Osteoblast (primary cell): ENCODE measurements at regions not wholly inside any gene's neighbourhood (a gene's known extent, or its start where the extent isn't known, plus 50 kb on each side); places are given as distances from the start of the nearest gene placed in this dataset.

Experiments used
- DNase-seq: peaks from one replicate; pipeline ENCODE4 v3.0.0; 2011; ENCODE audit warnings: low spot score, mixed read lengths; ENCODE audit not compliant: insufficient read length; ENCODE audit errors: missing footprints
- H2AFZ ChIP-seq: 2 replicates; pipeline ENCODE4 v1.6.0; 2011; ENCODE audit warnings: mild to moderate bottlenecking, low read length
- H3K27ac ChIP-seq: 2 replicates; pipeline ENCODE4 v1.5.1; 2011; ENCODE audit warnings: mild to moderate bottlenecking, low read depth, low read length, moderate library complexity
- H3K27me3 ChIP-seq: 2 replicates; pipeline ENCODE4 v1.6.0; 2012; ENCODE audit warnings: mild to moderate bottlenecking, control low read depth, inconsistent platforms, low read length, moderate library complexity; ENCODE audit not compliant: insufficient read depth
- H3K36me3 ChIP-seq: 2 replicates; pipeline ENCODE4 v1.5.1; 2011; ENCODE audit warnings: mild to moderate bottlenecking, low read length, control low read depth, moderate library complexity; ENCODE audit not compliant: insufficient read depth
- H3K4me1 ChIP-seq: 2 replicates; pipeline ENCODE4 v1.5.1; 2011; ENCODE audit warnings: mild to moderate bottlenecking, low read length, control low read depth, moderate library complexity; ENCODE audit not compliant: insufficient read depth
- H3K4me2 ChIP-seq: 2 replicates; pipeline ENCODE4 v1.6.0; 2011; ENCODE audit warnings: mild to moderate bottlenecking, low read length; ENCODE audit not compliant: insufficient read depth
- H3K4me3 ChIP-seq: fragments of 200-600 bp; sonication (generic); 3 replicates; pipeline ENCODE4 v1.5.1; 2012; ENCODE audit warnings: mild to moderate bottlenecking, low read length, inconsistent platforms; ENCODE audit not compliant: insufficient read depth
- H3K79me2 ChIP-seq: 2 replicates; pipeline ENCODE4 v1.6.0; 2012; ENCODE audit warnings: mild to moderate bottlenecking, low read length, control low read depth, inconsistent platforms; ENCODE audit not compliant: insufficient read depth
- H3K9me3 ChIP-seq: 2 replicates; pipeline ENCODE4 v1.5.1; 2011; ENCODE audit warnings: low read depth, low read length, control low read depth
- H4K20me1 ChIP-seq: 2 replicates; pipeline ENCODE4 v1.6.0; 2012; ENCODE audit warnings: mild to moderate bottlenecking, low read length, control low read depth; ENCODE audit not compliant: insufficient read depth
- TF ChIP-seq, protein P1 (sequence below): IDR thresholded peaks from 2 replicates; pipeline ENCODE4 v1.5.1; 2011; ENCODE audit warnings: mild to moderate bottlenecking, low read depth, low read length, moderate library complexity; ENCODE audit errors: extremely low read depth

DNA sequence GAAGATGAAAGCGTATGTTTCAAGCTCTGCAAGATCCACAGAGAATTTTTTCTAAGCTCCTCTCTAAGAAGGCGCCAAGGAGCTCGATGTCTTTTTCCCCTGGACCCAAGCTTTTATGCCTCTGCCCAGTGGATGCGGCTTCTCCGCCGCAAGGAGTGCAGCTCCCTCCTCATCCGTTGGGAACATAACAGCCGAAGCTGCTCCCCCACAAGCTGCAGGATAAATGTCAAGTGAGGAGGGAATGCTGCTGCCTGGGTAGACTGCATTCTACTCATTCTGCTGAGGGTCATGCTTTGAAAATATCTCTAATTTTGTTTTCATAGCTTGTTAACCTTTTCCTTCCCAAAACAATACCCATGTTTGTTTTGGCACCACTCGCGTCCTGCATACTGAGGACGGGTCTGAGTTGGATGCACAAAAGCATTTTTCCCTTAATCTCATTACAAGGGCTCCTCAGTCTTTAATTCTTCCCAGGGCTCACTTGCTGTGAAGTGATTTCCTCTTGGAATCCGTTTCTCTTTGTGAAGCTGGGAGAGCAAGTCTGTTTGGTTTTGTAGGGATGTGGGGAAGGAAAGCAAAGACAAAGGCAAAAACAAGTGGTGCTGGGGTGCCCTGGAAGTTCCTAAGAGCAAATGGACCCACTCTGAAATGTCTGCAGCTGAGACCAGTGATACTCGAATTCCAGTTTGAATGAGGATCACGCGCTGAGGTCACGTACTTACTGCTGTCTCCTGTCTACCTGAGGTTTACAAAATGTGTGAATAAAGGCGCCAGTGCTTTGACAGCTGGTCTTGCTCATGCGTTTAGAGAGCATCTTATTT, 134.0 kb upstream of the IRF2BP2 start:
- Histone ChIP-seq H4K20me1 (no peaks in the 10 kb centered on the region), H3K79me2 (no peaks in the 10 kb centered on the region), H3K9me3 (no peaks in the 10 kb centered on the region), H3K27me3 (no peaks in the 10 kb centered on the region), H3K4me1 (peaks cover 21% of the 10 kb centered on the region), H3K4me3 (peak overlapping the region; percentile 56), H2AFZ (peak overlapping the region; percentile 91), H3K27ac (peak overlapping the region; percentile 29), H3K4me2 (peak overlapping the region; percentile 77), H3K36me3 (no peaks in the 10 kb centered on the region)
- TF ChIP-seq, protein P1, sequence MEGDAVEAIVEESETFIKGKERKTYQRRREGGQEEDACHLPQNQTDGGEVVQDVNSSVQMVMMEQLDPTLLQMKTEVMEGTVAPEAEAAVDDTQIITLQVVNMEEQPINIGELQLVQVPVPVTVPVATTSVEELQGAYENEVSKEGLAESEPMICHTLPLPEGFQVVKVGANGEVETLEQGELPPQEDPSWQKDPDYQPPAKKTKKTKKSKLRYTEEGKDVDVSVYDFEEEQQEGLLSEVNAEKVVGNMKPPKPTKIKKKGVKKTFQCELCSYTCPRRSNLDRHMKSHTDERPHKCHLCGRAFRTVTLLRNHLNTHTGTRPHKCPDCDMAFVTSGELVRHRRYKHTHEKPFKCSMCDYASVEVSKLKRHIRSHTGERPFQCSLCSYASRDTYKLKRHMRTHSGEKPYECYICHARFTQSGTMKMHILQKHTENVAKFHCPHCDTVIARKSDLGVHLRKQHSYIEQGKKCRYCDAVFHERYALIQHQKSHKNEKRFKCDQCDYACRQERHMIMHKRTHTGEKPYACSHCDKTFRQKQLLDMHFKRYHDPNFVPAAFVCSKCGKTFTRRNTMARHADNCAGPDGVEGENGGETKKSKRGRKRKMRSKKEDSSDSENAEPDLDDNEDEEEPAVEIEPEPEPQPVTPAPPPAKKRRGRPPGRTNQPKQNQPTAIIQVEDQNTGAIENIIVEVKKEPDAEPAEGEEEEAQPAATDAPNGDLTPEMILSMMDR, result no peak
- DNase-seq, result peak; percentile 88

DNA sequence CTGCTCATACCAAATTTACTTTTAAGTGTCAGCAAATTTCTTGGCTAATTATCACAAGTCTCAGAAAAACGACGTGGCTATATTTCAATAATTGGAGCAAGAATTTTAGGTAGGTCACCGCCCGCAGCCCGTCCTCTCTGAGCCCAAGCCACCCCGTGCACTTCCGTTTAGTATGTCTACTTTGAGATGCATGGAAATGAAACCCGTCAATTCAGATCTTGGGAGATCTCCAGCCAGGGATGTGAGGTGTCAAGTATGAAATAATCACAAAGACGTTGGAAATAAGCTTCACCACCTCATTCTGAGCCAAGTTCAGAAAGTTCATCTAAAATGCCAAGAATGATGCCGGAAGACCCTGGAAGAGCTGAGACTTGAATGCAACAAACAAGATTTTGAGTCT, 132.6 kb upstream of the IRF2BP2 start:
- Histone ChIP-seq H3K27ac (no peak overlapping the region), H3K4me3 (no peak overlapping the region), H3K79me2 (no peaks in the 10 kb centered on the region), H3K9me3 (no peaks in the 10 kb centered on the region), H3K4me2 (no peak overlapping the region), H3K27me3 (no peaks in the 10 kb centered on the region), H2AFZ (no peak overlapping the region), H3K36me3 (no peaks in the 10 kb centered on the region), H4K20me1 (no peaks in the 10 kb centered on the region), H3K4me1 (peaks cover 21% of the 10 kb centered on the region)
- DNase-seq, result no peak
- TF ChIP-seq, protein P1, result no peak

DNA sequence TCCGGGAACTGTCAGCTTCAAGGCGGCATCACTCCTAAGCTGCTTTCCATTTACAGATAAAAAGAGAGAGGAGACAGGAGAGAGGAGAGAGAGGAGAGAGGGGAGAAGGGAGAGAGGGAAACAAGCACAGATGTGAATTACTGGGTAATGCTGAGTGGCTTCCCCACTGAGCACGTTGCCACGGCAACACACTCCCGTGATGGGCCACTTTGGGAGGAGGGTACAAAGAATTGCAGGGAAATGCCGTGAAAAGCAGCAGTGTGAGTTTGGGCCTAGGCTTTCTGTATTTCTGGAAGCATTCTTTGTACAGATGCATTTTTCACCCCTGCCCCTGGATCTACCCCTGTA, 128.0 kb upstream of the IRF2BP2 start:
- Histone ChIP-seq H3K27me3 (no peaks in the 10 kb centered on the region), H2AFZ (no peak overlapping the region), H3K9me3 (no peaks in the 10 kb centered on the region), H3K4me1 (no peaks in the 10 kb centered on the region), H3K79me2 (no peaks in the 10 kb centered on the region), H4K20me1 (no peaks in the 10 kb centered on the region), H3K36me3 (no peaks in the 10 kb centered on the region), H3K27ac (no peak overlapping the region), H3K4me2 (no peak overlapping the region), H3K4me3 (no peak overlapping the region)
- TF ChIP-seq, protein P1, result no peak
- no peak for DNase-seq

DNA sequence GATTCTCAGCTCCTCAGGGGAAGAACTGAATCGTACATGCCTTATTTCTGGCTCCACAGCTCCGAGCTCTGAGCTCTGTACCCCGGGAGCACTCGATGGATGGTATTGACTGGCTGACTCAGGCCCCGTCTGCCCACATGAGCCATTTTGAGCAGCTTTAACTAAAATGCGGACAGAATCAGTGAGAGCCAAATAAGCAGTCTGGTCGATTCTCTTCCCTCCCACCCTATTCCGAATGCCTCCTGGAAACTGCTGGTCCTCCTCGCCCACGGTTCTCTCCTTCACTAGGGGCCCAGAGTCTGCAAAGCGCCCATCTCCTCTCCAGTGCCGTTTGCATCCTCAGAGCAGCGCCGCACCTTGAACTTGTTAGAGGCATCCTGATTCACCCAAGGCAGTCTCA, 125.9 kb upstream of the IRF2BP2 start:
- H3K36me3 ChIP-seq, result no peaks in the 10 kb centered on the region
- H3K4me1 ChIP-seq, result peaks cover 12% of the 10 kb centered on the region
- H3K4me2 ChIP-seq, result no peak overlapping the region
- H4K20me1 ChIP-seq, result no peaks in the 10 kb centered on the region
- H3K27me3 ChIP-seq, result no peaks in the 10 kb centered on the region
- no peaks in the 10 kb centered on the region for H3K79me2 ChIP-seq
- no peak overlapping the region for H3K4me3 ChIP-seq
- TF ChIP-seq, protein P1, result no peak
- no peak for DNase-seq
- no peak overlapping the region for H2AFZ ChIP-seq
- no peaks in the 10 kb centered on the region for H3K9me3 ChIP-seq
- no peak overlapping the region for H3K27ac ChIP-seq
